SK-N-SH (cell line): ENCODE measurements at regions not wholly inside any gene's neighbourhood (a gene's known extent, or its start where the extent isn't known, plus 50 kb on each side); places are given as distances from the start of the nearest gene placed in this dataset.
"Not testable (repeated sequence)": the region's sequence is repeated elsewhere in the genome, so short reads cannot be mapped to it uniquely, and the experiment has no call there.

Experiments
- CTCF ChIP-seq: fragments of 200-600 bp; sonication (generic); IDR thresholded peaks from 2 replicates; pipeline ENCODE4 v1.6.1; 2017; ENCODE audit warnings: antibody characterized with exemption, mild to moderate bottlenecking, moderate library complexity
- EZH2phosphoT487 ChIP-seq: fragments of 200-600 bp; sonication (generic); IDR thresholded peaks from 2 replicates; pipeline ENCODE4 v1.6.1; 2017; ENCODE audit warnings: low read depth, mixed run types, mild to moderate bottlenecking, antibody characterized with exemption, moderate library complexity, borderline replicate concordance
- RXRA ChIP-seq: IDR thresholded peaks from 2 replicates; pipeline ENCODE4 v1.4.0; 2012; ENCODE audit warnings: low read depth, mild to moderate bottlenecking, borderline replicate concordance
- USF2 ChIP-seq: fragments of 150-350 bp; IDR thresholded peaks from 2 replicates; pipeline ENCODE4 v1.6.1; 2017; ENCODE audit warnings: antibody characterized with exemption, low read length, low read depth, borderline replicate concordance

- TF ChIP-seq CTCF, RXRA, USF2, EZH2phosphoT487: not testable (repeated sequence)
Observed at GRCh38 chr15:30500511-30500910, 51.3 kb upstream of the GOLGA8Q start.
